ENCODE measurements at regions not wholly inside any gene's neighbourhood (a gene's known extent, or its start where the extent isn't known, plus 50 kb on each side); places are given as distances from the start of the nearest gene placed in this dataset.

GRCh38 chr12:23204933-23205778 is 580.2 kb downstream of the ETNK1 start:
- no peaks in the 10 kb centered on the region for H3K9me3 ChIP-seq (ENCODE audit: control insufficient read depth, low read depth, low read length)
- peaks cover 8% of the 10 kb centered on the region for H3K4me1 ChIP-seq (ENCODE audit: control insufficient read depth, extremely low read depth, insufficient read depth, low read length)
- no peak overlapping the region for H3K9ac ChIP-seq (ENCODE audit: control insufficient read depth, extremely low read depth, insufficient read depth, low read length)
- TF ChIP-seq CTCF (optimal IDR thresholded peaks at IDR 0.05 in 1 of 3, IDR thresholded peaks at IDR 0.05 in 1 of 3, conservative IDR thresholded peaks at IDR 0.05 in 1 of 3; ENCODE audit: extremely low read depth in 1 of 3, insufficient read depth in 2 of 3, low read length in 3 of 3) (peak; percentile 74 to 78 (median 78)), EZH2 (IDR thresholded peaks at IDR 0.05; ENCODE audit: low read length) (no peak)
- FAIRE-seq (peak; percentile 86), DNase-seq (ENCODE audit: low read depth, low spot score) (peak; percentile 35)
- no peak overlapping the region for H2AFZ ChIP-seq (ENCODE audit: control insufficient read depth, low read length)
- no peak overlapping the region for H3K4me2 ChIP-seq (ENCODE audit: control insufficient read depth, extremely low read depth, insufficient read depth, low read depth, low read length)
- H3K27me3 ChIP-seq (ENCODE audit: control insufficient read depth, extremely low read depth, insufficient read depth, low read length): no peaks in the 10 kb centered on the region
- no peaks in the 10 kb centered on the region for H3K9me1 ChIP-seq (ENCODE audit: control insufficient read depth, extremely low read depth, insufficient read depth, low read length)
- no peak overlapping the region for H3K4me3 ChIP-seq (ENCODE audit: control insufficient read depth in 2 of 3, extremely low read depth in 1 of 3, insufficient read depth in 2 of 3, low read depth in 1 of 3, low read length in 3 of 3)
- no peak overlapping the region for H3K27ac ChIP-seq (ENCODE audit: control insufficient read depth, insufficient read depth, low read length)
- H4K20me1 ChIP-seq (ENCODE audit: control insufficient read depth, extremely low read depth, insufficient read depth, low read length): no peaks in the 10 kb centered on the region
- no peaks in the 10 kb centered on the region for H3K36me3 ChIP-seq (ENCODE audit: control insufficient read depth in 2 of 2, extremely low read depth in 1 of 2, insufficient read depth in 2 of 2, low read length in 2 of 2)
- H3K79me2 ChIP-seq (ENCODE audit: control insufficient read depth, insufficient read depth, low read length): no peaks in the 10 kb centered on the region
- dilution Hi-C loops (cut with MboI; ENCODE audit: extremely low pct_ligation_motif_present, low sequenced_read_pairs): no loop called here

- FAIRE-seq (peak; percentile 75), DNase-seq (ENCODE audit: low read depth, low spot score) (peak; percentile 5)
- no peak overlapping the region for H3K4me2 ChIP-seq (ENCODE audit: control insufficient read depth, extremely low read depth, insufficient read depth, low read depth, low read length)
- H3K9me1 ChIP-seq (ENCODE audit: control insufficient read depth, extremely low read depth, insufficient read depth, low read length): no peaks in the 10 kb centered on the region
- no peaks in the 10 kb centered on the region for H3K27me3 ChIP-seq (ENCODE audit: control insufficient read depth, extremely low read depth, insufficient read depth, low read length)
- H3K4me3 ChIP-seq (ENCODE audit: control insufficient read depth in 2 of 3, extremely low read depth in 1 of 3, insufficient read depth in 2 of 3, low read depth in 1 of 3, low read length in 3 of 3): no peak overlapping the region
- TF ChIP-seq CTCF (optimal IDR thresholded peaks at IDR 0.05 in 1 of 3, IDR thresholded peaks at IDR 0.05 in 1 of 3, conservative IDR thresholded peaks at IDR 0.05 in 1 of 3; ENCODE audit: extremely low read depth in 1 of 3, insufficient read depth in 2 of 3, low read length in 3 of 3): no peak
- no peak for TF ChIP-seq EZH2 (IDR thresholded peaks at IDR 0.05; ENCODE audit: low read length)
- dilution Hi-C loops (cut with MboI; ENCODE audit: extremely low pct_ligation_motif_present, low sequenced_read_pairs): no loop called here
- peaks cover under 1% of the 10 kb centered on the region for H3K9me3 ChIP-seq (ENCODE audit: control insufficient read depth, low read depth, low read length)
- H3K36me3 ChIP-seq (ENCODE audit: control insufficient read depth in 2 of 2, extremely low read depth in 1 of 2, insufficient read depth in 2 of 2, low read length in 2 of 2): no peaks in the 10 kb centered on the region
- H3K9ac ChIP-seq (ENCODE audit: control insufficient read depth, extremely low read depth, insufficient read depth, low read length): no peak overlapping the region
- H4K20me1 ChIP-seq (ENCODE audit: control insufficient read depth, extremely low read depth, insufficient read depth, low read length): no peaks in the 10 kb centered on the region
- H3K4me1 ChIP-seq (ENCODE audit: control insufficient read depth, extremely low read depth, insufficient read depth, low read length): peaks cover 8% of the 10 kb centered on the region
- no peak overlapping the region for H3K27ac ChIP-seq (ENCODE audit: control insufficient read depth, insufficient read depth, low read length)
- no peak overlapping the region for H2AFZ ChIP-seq (ENCODE audit: control insufficient read depth, low read length)
- no peaks in the 10 kb centered on the region for H3K79me2 ChIP-seq (ENCODE audit: control insufficient read depth, insufficient read depth, low read length)
Measured at GRCh38 chr12:23209793-23210192, 584.8 kb downstream of the ETNK1 start.

Data from keratinocyte (primary cell).